22Rv1 (cell line): ENCODE measurements at regions not wholly inside any gene's neighbourhood (a gene's known extent, or its start where the extent isn't known, plus 50 kb on each side); places are given as distances from the start of the nearest gene placed in this dataset.

Experiments used
- H3K27ac ChIP-seq: fragments of 450-650 bp; 2 replicates; pipeline ENCODE4 v1.5.1; 2017
- ZFX ChIP-seq: fragments of 450-650 bp; IDR thresholded peaks from 2 replicates; pipeline ENCODE4 v1.6.1; 2017; ENCODE audit warnings: antibody characterized with exemption, borderline replicate concordance
- TF ChIP-seq, protein P1 (sequence below): fragments of 450-650 bp; IDR thresholded peaks from 2 replicates; pipeline ENCODE4 v1.5.1; 2017; ENCODE audit warnings: mild to moderate bottlenecking

GRCh38 chr6:93827728-93828127, 408.4 kb upstream of the EPHA7 start:
- TF ChIP-seq, protein P1, sequence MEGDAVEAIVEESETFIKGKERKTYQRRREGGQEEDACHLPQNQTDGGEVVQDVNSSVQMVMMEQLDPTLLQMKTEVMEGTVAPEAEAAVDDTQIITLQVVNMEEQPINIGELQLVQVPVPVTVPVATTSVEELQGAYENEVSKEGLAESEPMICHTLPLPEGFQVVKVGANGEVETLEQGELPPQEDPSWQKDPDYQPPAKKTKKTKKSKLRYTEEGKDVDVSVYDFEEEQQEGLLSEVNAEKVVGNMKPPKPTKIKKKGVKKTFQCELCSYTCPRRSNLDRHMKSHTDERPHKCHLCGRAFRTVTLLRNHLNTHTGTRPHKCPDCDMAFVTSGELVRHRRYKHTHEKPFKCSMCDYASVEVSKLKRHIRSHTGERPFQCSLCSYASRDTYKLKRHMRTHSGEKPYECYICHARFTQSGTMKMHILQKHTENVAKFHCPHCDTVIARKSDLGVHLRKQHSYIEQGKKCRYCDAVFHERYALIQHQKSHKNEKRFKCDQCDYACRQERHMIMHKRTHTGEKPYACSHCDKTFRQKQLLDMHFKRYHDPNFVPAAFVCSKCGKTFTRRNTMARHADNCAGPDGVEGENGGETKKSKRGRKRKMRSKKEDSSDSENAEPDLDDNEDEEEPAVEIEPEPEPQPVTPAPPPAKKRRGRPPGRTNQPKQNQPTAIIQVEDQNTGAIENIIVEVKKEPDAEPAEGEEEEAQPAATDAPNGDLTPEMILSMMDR = no peak
- TF ChIP-seq ZFX = no peak
- no peak overlapping the region for H3K27ac ChIP-seq

DNA sequence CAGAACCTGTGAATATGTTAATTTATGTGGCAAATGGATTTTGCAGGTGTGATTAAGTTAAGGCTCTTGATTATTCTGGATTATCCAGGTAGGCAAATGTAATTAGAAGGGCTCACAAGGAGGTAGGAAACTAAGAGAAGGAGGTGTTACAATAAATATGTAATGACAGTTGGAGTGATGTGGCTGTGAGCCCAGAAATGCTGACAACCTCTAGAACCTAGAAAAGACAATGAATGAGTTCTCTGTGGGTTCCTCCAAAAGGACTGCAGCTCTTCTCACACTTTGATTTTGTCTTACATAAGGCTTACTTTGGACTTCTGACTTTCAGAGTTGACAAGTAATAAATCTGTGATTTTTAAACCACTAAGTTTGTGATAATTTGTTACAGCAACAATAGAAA, 406.6 kb upstream of the EPHA7 start:
- TF ChIP-seq, protein P1 = no peak
- TF ChIP-seq ZFX = no peak

DNA sequence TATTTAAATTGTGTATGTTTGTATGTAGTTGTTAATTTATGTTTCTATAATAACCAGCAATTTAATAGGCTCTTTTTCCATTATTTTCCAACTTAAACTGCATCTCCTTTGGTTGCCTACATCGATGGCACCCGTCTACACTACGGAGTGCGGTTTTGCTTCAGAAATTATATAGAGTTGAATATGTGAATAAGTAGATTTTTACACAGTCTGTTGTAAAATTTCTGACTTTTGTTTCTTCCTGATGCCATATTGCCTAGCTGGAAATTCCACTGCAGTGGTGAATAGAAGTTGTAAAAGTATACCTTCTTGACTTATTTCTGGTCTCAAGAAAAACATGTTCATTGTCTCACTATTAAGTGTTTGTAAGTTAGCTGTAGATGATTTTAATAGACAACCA, 404.1 kb upstream of the EPHA7 start:
- no peak overlapping the region for H3K27ac ChIP-seq
- TF ChIP-seq, protein P1 = no peak
- no peak for TF ChIP-seq ZFX

More for the DNA sequence above, 406.6 kb upstream of the EPHA7 start:
- no peak overlapping the region for H3K27ac ChIP-seq

DNA sequence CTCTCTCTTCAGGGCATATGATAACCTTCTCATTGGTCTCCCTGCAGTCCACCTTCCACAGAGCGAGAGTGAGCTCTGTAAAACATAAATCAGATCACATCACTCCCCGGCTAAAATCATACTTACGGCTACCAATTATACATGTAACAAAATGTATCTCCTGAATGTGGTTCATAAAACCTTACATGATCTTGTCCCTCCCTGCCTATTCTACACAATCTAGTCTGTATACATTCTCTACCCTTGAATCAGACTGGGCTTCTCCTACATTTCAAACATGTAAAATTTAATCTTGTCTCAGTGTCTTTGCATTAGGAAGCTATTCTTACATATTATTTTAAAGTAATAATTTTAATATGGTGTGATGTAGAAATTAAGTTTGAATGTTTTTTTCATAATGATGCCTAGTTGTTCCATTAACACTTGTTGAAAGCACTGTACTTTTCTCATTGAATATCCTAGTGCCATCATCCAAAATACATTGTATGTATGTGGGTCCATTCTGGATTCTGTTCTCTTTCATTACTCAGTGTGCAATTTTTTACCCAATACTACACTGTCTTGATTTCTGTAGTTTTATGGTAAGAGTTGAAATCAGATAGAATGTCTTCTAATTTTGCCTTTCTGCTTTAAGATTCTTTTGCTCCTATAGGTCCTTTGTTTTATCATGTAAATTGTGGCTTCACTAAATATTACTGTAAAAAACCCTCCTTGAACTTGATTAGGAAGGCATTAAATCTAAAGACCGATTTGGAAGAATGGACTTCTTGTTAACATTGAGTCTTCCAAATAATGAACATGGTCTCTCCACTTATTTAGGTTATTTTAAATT, 403.3 kb upstream of the EPHA7 start:
- no peak overlapping the region for H3K27ac ChIP-seq
- TF ChIP-seq, protein P1 = no peak
- TF ChIP-seq ZFX = no peak

- no peak for TF ChIP-seq ZFX
- TF ChIP-seq, protein P1 = no peak
- H3K27ac ChIP-seq = no peak overlapping the region
These were observed 402.6 kb upstream of the EPHA7 start for GRCh38 chr6:93821953-93822352.

GRCh38 chr6:93820465-93821082, 401.2 kb upstream of the EPHA7 start:
- TF ChIP-seq, protein P1 = no peak
- no peak for TF ChIP-seq ZFX
- H3K27ac ChIP-seq = no peak overlapping the region

- no peak overlapping the region for H3K27ac ChIP-seq
- TF ChIP-seq ZFX = no peak
- TF ChIP-seq, protein P1 = no peak
These were observed 399.8 kb upstream of the EPHA7 start for GRCh38 chr6:93819189-93819588.
